ENCODE measurements at regions not wholly inside any gene's neighbourhood (a gene's known extent, or its start where the extent isn't known, plus 50 kb on each side); places are given as distances from the start of the nearest gene placed in this dataset.

GRCh38 chr3:117126946-117127546, 417.5 kb downstream of the TUSC7 start:
- Histone ChIP-seq H3K4me2 (ENCODE audit: low read length) (no peak overlapping the region), H3K9me3 (ENCODE audit: control insufficient read depth, low read length) (no peaks in the 10 kb centered on the region), H2AFZ (no peak overlapping the region), H3K27ac (no peak overlapping the region), H3K27me3 (ENCODE audit: control insufficient read depth, insufficient read depth, low read length) (no peaks in the 10 kb centered on the region), H3K36me3 (ENCODE audit: control insufficient read depth, insufficient read depth, low read length) (no peaks in the 10 kb centered on the region), H3K9ac (no peak overlapping the region), H3K4me3 (ENCODE audit: low read depth, low read length) (no peak overlapping the region), H3K4me1 (no peaks in the 10 kb centered on the region), H3K79me2 (no peaks in the 10 kb centered on the region)
- TF ChIP-seq CTCF (IDR thresholded peaks at IDR 0.05), result no peak

- H3K4me1 ChIP-seq, result no peaks in the 10 kb centered on the region
- H3K9me3 ChIP-seq (ENCODE audit: control insufficient read depth, low read length), result no peaks in the 10 kb centered on the region
- no peaks in the 10 kb centered on the region for H3K27me3 ChIP-seq (ENCODE audit: control insufficient read depth, insufficient read depth, low read length)
- H3K27ac ChIP-seq, result no peak overlapping the region
- H3K79me2 ChIP-seq, result no peaks in the 10 kb centered on the region
- no peak overlapping the region for H3K9ac ChIP-seq
- no peak for TF ChIP-seq CTCF (IDR thresholded peaks at IDR 0.05)
- no peak overlapping the region for H3K4me3 ChIP-seq (ENCODE audit: low read depth, low read length)
- H2AFZ ChIP-seq, result no peak overlapping the region
- H3K36me3 ChIP-seq (ENCODE audit: control insufficient read depth, insufficient read depth, low read length), result no peaks in the 10 kb centered on the region
- H3K4me2 ChIP-seq (ENCODE audit: low read length), result no peak overlapping the region
These were observed 418.6 kb downstream of the TUSC7 start for GRCh38 chr3:117128133-117128532.

- Histone ChIP-seq H3K79me2 (no peaks in the 10 kb centered on the region), H3K4me2 (ENCODE audit: low read length) (no peak overlapping the region), H3K9me3 (ENCODE audit: control insufficient read depth, low read length) (no peaks in the 10 kb centered on the region), H3K27ac (no peak overlapping the region), H3K4me1 (no peaks in the 10 kb centered on the region), H3K36me3 (ENCODE audit: control insufficient read depth, insufficient read depth, low read length) (no peaks in the 10 kb centered on the region), H3K27me3 (ENCODE audit: control insufficient read depth, insufficient read depth, low read length) (no peaks in the 10 kb centered on the region), H3K9ac (no peak overlapping the region), H3K4me3 (ENCODE audit: low read depth, low read length) (no peak overlapping the region), H2AFZ (no peak overlapping the region)
- TF ChIP-seq CTCF (IDR thresholded peaks at IDR 0.05), result no peak
These were observed 419.3 kb downstream of the TUSC7 start for GRCh38 chr3:117128872-117129271.

- H3K9me3 ChIP-seq (ENCODE audit: control insufficient read depth, low read length), result no peaks in the 10 kb centered on the region
- no peak overlapping the region for H2AFZ ChIP-seq
- TF ChIP-seq CTCF (IDR thresholded peaks at IDR 0.05), result no peak
- no peaks in the 10 kb centered on the region for H3K4me1 ChIP-seq
- no peaks in the 10 kb centered on the region for H3K36me3 ChIP-seq (ENCODE audit: control insufficient read depth, insufficient read depth, low read length)
- no peak overlapping the region for H3K27ac ChIP-seq
- H3K4me2 ChIP-seq (ENCODE audit: low read length), result no peak overlapping the region
- H3K9ac ChIP-seq, result no peak overlapping the region
- no peak overlapping the region for H3K4me3 ChIP-seq (ENCODE audit: low read depth, low read length)
- H3K79me2 ChIP-seq, result no peaks in the 10 kb centered on the region
- no peaks in the 10 kb centered on the region for H3K27me3 ChIP-seq (ENCODE audit: control insufficient read depth, insufficient read depth, low read length)
These were observed 419.9 kb downstream of the TUSC7 start for GRCh38 chr3:117129516-117129915.

GRCh38 chr3:117130222-117130621, 420.6 kb downstream of the TUSC7 start:
- Histone ChIP-seq H3K4me3 (ENCODE audit: low read depth, low read length) (no peak overlapping the region), H3K27ac (no peak overlapping the region), H3K79me2 (no peaks in the 10 kb centered on the region), H3K36me3 (ENCODE audit: control insufficient read depth, insufficient read depth, low read length) (no peaks in the 10 kb centered on the region), H3K4me2 (ENCODE audit: low read length) (no peak overlapping the region), H2AFZ (no peak overlapping the region), H3K27me3 (ENCODE audit: control insufficient read depth, insufficient read depth, low read length) (no peaks in the 10 kb centered on the region), H3K9me3 (ENCODE audit: control insufficient read depth, low read length) (no peaks in the 10 kb centered on the region), H3K9ac (no peak overlapping the region), H3K4me1 (no peaks in the 10 kb centered on the region)
- no peak for TF ChIP-seq CTCF (IDR thresholded peaks at IDR 0.05)

Measured in parathyroid adenoma (tissue), 2 donors.